Endothelial cell of umbilical vein (primary cell): ENCODE measurements at regions not wholly inside any gene's neighbourhood (a gene's known extent, or its start where the extent isn't known, plus 50 kb on each side); places are given as distances from the start of the nearest gene placed in this dataset. TPM values are rescaled to one million over a fixed set of nuclear protein-coding genes. Genes with fewer than 3 reads are reported as not detected.

Experiments used
- BruUV-seq: library from RNA; stranded (reverse); fragments of 400-500 nt; replicated peaks from 2 replicates; lab custom pipeline; 2021; lab: Mats Ljungman, UMichigan
- CTCF ChIA-PET: fragments of 300-600, 350-600 bp; sonication (Branson Sonifier 250); formaldehyde crosslinking; loops from one replicate; lab custom pipeline; 2021; ENCODE audit warnings: antibody characterized with exemption, inconsistent platforms; lab: Charles Lee
- POLR2A ChIA-PET: fragments of 300-600, 350-600 bp; sonication (Branson Sonifier 250); formaldehyde crosslinking; loops from one replicate; lab custom pipeline; 2021; ENCODE audit warnings: antibody characterized with exemption, inconsistent platforms; lab: Charles Lee
- DNase-seq: peaks from one replicate; pipeline ENCODE4 v3.0.0-alpha.2; 2011; ENCODE audit warnings: low read depth, low spot score
- FAIRE-seq: peaks from 2 replicates; lab custom pipeline; 2011; peaks lifted over from hg19 to GRCh38; lab: Jason Lieb, UNC
- H2AFZ ChIP-seq: 2 replicates; pipeline ENCODE4 v1.6.0; 2012; ENCODE audit warnings: low read depth, low read length, control low read depth, inconsistent platforms
- H3K27ac ChIP-seq: 2 replicates; pipeline ENCODE4 v1.5.1; 2011; ENCODE audit warnings: low read depth, mild to moderate bottlenecking, control low read depth, low read length, moderate library complexity; ENCODE audit not compliant: insufficient read depth
- H3K27me3 ChIP-seq, 2 experiments: 2 replicates each; pipeline versions ENCODE4 v1.6.0 to v1.6.1; 2011; ENCODE audit warnings: low read length in 2 of 2, mixed read lengths in 1 of 2; ENCODE audit not compliant: control insufficient read depth in 2 of 2, insufficient read depth in 2 of 2
- H3K36me3 ChIP-seq, 2 experiments: 2 replicates in 1 of 2; 3 replicates in 1 of 2; pipeline ENCODE4 v1.5.1; 2011; ENCODE audit warnings: low read length in 2 of 2, mild to moderate bottlenecking in 1 of 2, moderate library complexity in 1 of 2; ENCODE audit not compliant: control insufficient read depth in 2 of 2, insufficient read depth in 2 of 2; ENCODE audit errors: extremely low read depth in 1 of 2
- H3K4me1 ChIP-seq: 3 replicates; pipeline ENCODE4 v1.5.1; 2011; ENCODE audit warnings: mild to moderate bottlenecking, low read length; ENCODE audit not compliant: control insufficient read depth, insufficient read depth; ENCODE audit errors: extremely low read depth
- H3K4me2 ChIP-seq: 2 replicates; pipeline ENCODE4 v1.6.1; 2011; ENCODE audit warnings: low read length, control low read depth, mixed read lengths; ENCODE audit not compliant: insufficient read depth
- H3K4me3 ChIP-seq, 3 experiments: fragments of 200-600 bp in 1 of 3; sonication (generic), shearing (Covaris generic) in 1 of 3; replicated peaks in 1 of 3; 2 replicates each; pipeline ENCODE4 v1.5.1; 2011 to 2016; ENCODE audit warnings: control low read depth in 3 of 3, low read length in 3 of 3, mild to moderate bottlenecking in 2 of 3, inconsistent platforms in 1 of 3, low read depth in 1 of 3, moderate library complexity in 1 of 3; ENCODE audit not compliant: insufficient read depth in 1 of 3
- H3K79me2 ChIP-seq: 2 replicates; pipeline ENCODE4 v1.6.0; 2012; ENCODE audit warnings: low read length, inconsistent platforms; ENCODE audit not compliant: control insufficient read depth, insufficient read depth
- H3K9ac ChIP-seq: replicated peaks from 2 replicates; pipeline ENCODE3; 2011; ENCODE audit warnings: low read length, control low read depth; ENCODE audit not compliant: insufficient read depth; ENCODE audit errors: extremely low read depth
- H3K9me1 ChIP-seq: replicated peaks from 3 replicates; pipeline ENCODE4 v1.6.0; 2011; ENCODE audit warnings: mild to moderate bottlenecking, low read length; ENCODE audit not compliant: control insufficient read depth, insufficient read depth; ENCODE audit errors: extremely low read depth
- H3K9me3 ChIP-seq: replicated peaks from 2 replicates; pipeline ENCODE4 v1.5.1; 2012; ENCODE audit warnings: low read length, inconsistent platforms; ENCODE audit not compliant: control insufficient read depth, insufficient read depth
- H4K20me1 ChIP-seq: replicated peaks from 2 replicates; pipeline ENCODE3; 2011; ENCODE audit warnings: mild to moderate bottlenecking, low read length; ENCODE audit not compliant: control insufficient read depth, insufficient read depth; ENCODE audit errors: extremely low read depth
- CTCF ChIP-seq, 2 donors: IDR thresholded peaks; 1 replicate in 1 of 2; 2 replicates in 1 of 2; pipeline ENCODE4 v1.5.1; 2011; ENCODE audit warnings: low read length in 2 of 2, mild to moderate bottlenecking in 2 of 2, moderate library complexity in 2 of 2, control low read depth in 1 of 2, inconsistent platforms in 1 of 2, low read depth in 1 of 2; ENCODE audit not compliant: insufficient read depth in 1 of 2; ENCODE audit errors: extremely low read depth in 1 of 2
- EZH2 ChIP-seq: IDR thresholded peaks from 2 replicates; pipeline ENCODE4 v1.6.1; 2012; ENCODE audit warnings: borderline replicate concordance, low read depth, mild to moderate bottlenecking, moderate library complexity, low read length, inconsistent platforms; ENCODE audit not compliant: severe bottlenecking
- FOS ChIP-seq: IDR thresholded peaks from 2 replicates; pipeline ENCODE4 v1.6.1; 2011; ENCODE audit warnings: mild to moderate bottlenecking, low read length, moderate library complexity, borderline replicate concordance; ENCODE audit not compliant: insufficient read depth
- GATA2 ChIP-seq: IDR thresholded peaks from 2 replicates; pipeline ENCODE4 v1.7.0; 2011; ENCODE audit warnings: low read depth, mild to moderate bottlenecking, moderate library complexity, mixed read lengths, low read length; ENCODE audit not compliant: insufficient read length, insufficient read depth
- JUN ChIP-seq: IDR thresholded peaks from 2 replicates; pipeline ENCODE4 v1.6.1; 2011; ENCODE audit warnings: borderline replicate concordance, low read depth; ENCODE audit not compliant: insufficient read length, insufficient read depth
- MYC ChIP-seq: IDR thresholded peaks from one replicate; pipeline ENCODE4 v1.6.1; 2011; ENCODE audit warnings: mild to moderate bottlenecking, low read depth, low read length
- POLR2A ChIP-seq: IDR thresholded peaks from 2 replicates; pipeline ENCODE4 v1.6.1; 2012; ENCODE audit warnings: low read depth, mild to moderate bottlenecking, control low read depth, low read length
- POLR2AphosphoS5 ChIP-seq: IDR thresholded peaks from 2 replicates; pipeline ENCODE4 v1.6.1; 2012; ENCODE audit warnings: low read depth, mild to moderate bottlenecking, control low read depth, low read length, moderate library complexity; ENCODE audit not compliant: insufficient read depth
- dilution Hi-C: fragments of 300-500 bp; cut with MboI; formaldehyde crosslinking; loops from one replicate; pipeline ENCODE4 v1.15.0; 2019; ENCODE audit warnings: low sequenced_read_pairs; ENCODE audit not compliant: extremely low pct_ligation_motif_present
- intact Hi-C: fragments of 100-400 bp; cut with micrococcal nuclease; formaldehyde crosslinking; loops from one replicate; pipeline ENCODE4 v1.10.0; 2022
- small RNA-seq: library from RNA; depleted of rRNA; stranded (forward); fragments of <200 nt; gene quantifications from one replicate; pipeline ENCODE3, GENCODE V24; 2012; ENCODE audit warnings: low replicate concordance, low read depth; ENCODE audit not compliant: insufficient read depth, insufficient read length
- TF ChIP-seq, protein P1 (sequence below): IDR thresholded peaks from 2 replicates; pipeline ENCODE4 v1.6.1; 2011; ENCODE audit not compliant: insufficient read depth, insufficient read length

DNA sequence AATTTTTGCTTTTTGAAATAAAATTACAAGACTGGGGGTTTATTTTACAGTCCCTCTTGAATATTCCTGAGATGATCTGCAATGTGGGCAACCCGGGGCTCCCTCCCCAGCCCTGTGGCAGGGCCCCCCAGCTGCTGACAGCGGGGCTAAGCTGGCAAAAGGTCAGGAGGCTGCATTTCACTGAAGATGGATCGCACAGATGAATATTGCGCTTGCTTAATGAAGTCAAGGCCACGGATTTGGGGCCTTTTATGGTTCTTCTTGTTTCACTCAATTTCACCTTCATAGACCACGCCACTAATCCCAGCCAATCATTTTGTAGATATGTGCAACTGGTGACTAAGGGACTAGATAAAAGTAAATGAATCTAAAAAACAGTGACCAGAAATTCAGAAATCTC lies 50.8 kb upstream of the SLC22A15 start:
- peaks cover 8% of the 10 kb centered on the region for H3K4me1 ChIP-seq
- H2AFZ ChIP-seq, result no peak overlapping the region
- DNase-seq, result no peak
- H3K79me2 ChIP-seq, result no peaks in the 10 kb centered on the region
- no peak for FAIRE-seq
- no peak overlapping the region for H3K4me2 ChIP-seq
- no peak overlapping the region for H3K27ac ChIP-seq
- BruUV-seq, result no TSS peak
- H3K36me3 ChIP-seq, result no peaks in the 10 kb centered on the region
- H3K4me3 ChIP-seq, result no peak overlapping the region
- dilution Hi-C loops, result no loop called here
- ChIA-PET POLR2A (no interaction called here), CTCF (interaction anchor here (1.0 kb wide), 1 partner anchor 55 kb away, joined by 3 read pairs; no protein-coding TSS in a partner anchor)
- intact Hi-C loops, result no loop called here
- H3K9me3 ChIP-seq, result no peaks in the 10 kb centered on the region
- no peaks in the 10 kb centered on the region for H3K9me1 ChIP-seq
- H3K27me3 ChIP-seq, result peaks cover 0 to 3% of the 10 kb centered on the region in 2 experiments
- no peak for TF ChIP-seq JUN
- TF ChIP-seq MYC, result no peak
- no peak for TF ChIP-seq EZH2
- TF ChIP-seq GATA2, result no peak
- TF ChIP-seq POLR2AphosphoS5, result no peak
- TF ChIP-seq FOS, result no peak
- TF ChIP-seq, protein P1, sequence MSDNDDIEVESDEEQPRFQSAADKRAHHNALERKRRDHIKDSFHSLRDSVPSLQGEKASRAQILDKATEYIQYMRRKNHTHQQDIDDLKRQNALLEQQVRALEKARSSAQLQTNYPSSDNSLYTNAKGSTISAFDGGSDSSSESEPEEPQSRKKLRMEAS, result no peak
- no peak for TF ChIP-seq CTCF (IDR thresholded peaks at IDR 0.05; ENCODE audit: extremely low read depth in 1 of 2, insufficient read depth in 1 of 2, low read depth in 1 of 2, low read length in 2 of 2)
- no peak for TF ChIP-seq POLR2A
- no peaks in the 10 kb centered on the region for H4K20me1 ChIP-seq
- no peak overlapping the region for H3K9ac ChIP-seq

Small RNAs in the stretch of these regions (small RNA-seq; reads per million reads assigned to genes)
- gene AL357137.1, result not detected
